HCT116 (cell line): ENCODE measurements at regions not wholly inside any gene's neighbourhood (a gene's known extent, or its start where the extent isn't known, plus 50 kb on each side); places are given as distances from the start of the nearest gene placed in this dataset.

Experiments used
- ATAC-seq: fragments of 200-7000 bp; cut with Tn5 transposase; 2 replicates; pipeline ENCODE4 v1.9.1; 2020; ENCODE audit warnings: mild to moderate bottlenecking, moderate library complexity
- BruUV-seq: library from RNA; stranded (reverse); fragments of 400-500 nt; replicated peaks from 2 replicates; lab custom pipeline; 2021; lab: Mats Ljungman, UMichigan
- CTCF ChIA-PET: fragments of 300-600 bp; sonication (Branson Sonifier 250); formaldehyde crosslinking; loops from one replicate; lab custom pipeline; 2021; ENCODE audit warnings: antibody characterized with exemption; lab: Charles Lee
- POLR2A ChIA-PET: fragments of 300-600, 350-600 bp; sonication (Branson Sonifier 250); formaldehyde crosslinking; loops from one replicate; lab custom pipeline; 2021; ENCODE audit warnings: antibody characterized with exemption; lab: Charles Lee
- RAD21 ChIA-PET, 2 experiments: fragments of 300-600 bp; sonication (Branson Sonifier 250); formaldehyde crosslinking; loops; one replicate each; lab custom pipeline; 2023; ENCODE audit warnings: low total read pairs in 2 of 2; ENCODE audit not compliant: uncharacterized antibody in 2 of 2, unreplicated experiment in 2 of 2, low non-redundant PET in 1 of 2; lab: Charles Lee
- DNase-seq: peaks from one replicate; pipeline ENCODE4 v3.0.0-alpha.2; 2010; ENCODE audit warnings: low read depth, low spot score
- H2AFZ ChIP-seq: fragments of 200-600 bp; shearing (Covaris generic), sonication (generic); 2 replicates; pipeline ENCODE4 v1.6.1; 2017; ENCODE audit warnings: low read depth, mixed run types, mixed read lengths, antibody characterized with exemption, low read length; ENCODE audit not compliant: poor library complexity, severe bottlenecking
- H3K27ac ChIP-seq: 2 replicates; pipeline ENCODE4 v1.5.1; 2012; ENCODE audit warnings: low read depth, low read length
- H3K27me3 ChIP-seq: fragments of 200-600 bp; sonication (generic); 2 replicates; pipeline ENCODE4 v1.6.1; 2016; ENCODE audit warnings: mixed run types, low read length, mixed read lengths; ENCODE audit not compliant: insufficient read depth
- H3K36me3 ChIP-seq, 2 experiments: fragments of 200-500 bp in 1 of 2; fragments of 200-600 bp in 1 of 2; sonication (Bioruptor generic) in 1 of 2; sonication (generic) in 1 of 2; 2 replicates each; pipeline versions ENCODE4 v1.5.1 to v1.6.1; 2014 to 2016; ENCODE audit warnings: low read length in 2 of 2, inconsistent platforms in 1 of 2, mixed read lengths in 1 of 2, mixed run types in 1 of 2; ENCODE audit not compliant: insufficient read depth in 2 of 2, control insufficient read depth in 1 of 2
- H3K4me1 ChIP-seq, 2 experiments: fragments of 200-600 bp in 1 of 2; sonication (generic) in 1 of 2; 2 replicates each; pipeline versions ENCODE4 v1.5.1 to v1.6.1; 2012 to 2017; ENCODE audit warnings: low read length in 2 of 2, inconsistent platforms in 1 of 2, mild to moderate bottlenecking in 1 of 2, mixed read lengths in 1 of 2, mixed run types in 1 of 2, moderate library complexity in 1 of 2; ENCODE audit not compliant: insufficient read depth in 2 of 2, control insufficient read depth in 1 of 2
- H3K4me2 ChIP-seq: fragments of 200-600 bp; sonication (generic); 2 replicates; pipeline ENCODE4 v1.6.1; 2017; ENCODE audit warnings: mixed run types, low read length, mixed read lengths
- H3K4me3 ChIP-seq, 2 experiments: fragments of 200-600 bp in 1 of 2; sonication (generic) in 1 of 2; replicated peaks in 1 of 2; 2 replicates each; pipeline ENCODE4 v1.5.1; 2011 to 2016; ENCODE audit warnings: low read length in 2 of 2, control low read depth in 1 of 2, low read depth in 1 of 2, mild to moderate bottlenecking in 1 of 2, mixed read lengths in 1 of 2, mixed run types in 1 of 2
- H3K79me2 ChIP-seq: fragments of 200-600 bp; sonication (generic); 2 replicates; pipeline ENCODE4 v1.6.1; 2017; ENCODE audit warnings: mild to moderate bottlenecking, mixed run types, low read length, moderate library complexity, mixed read lengths; ENCODE audit not compliant: insufficient read depth
- H3K9ac ChIP-seq: fragments of 200-600 bp; sonication (generic); 2 replicates; pipeline ENCODE4 v1.6.1; 2016; ENCODE audit warnings: low read length, mixed read lengths
- H3K9me2 ChIP-seq: fragments of 200-600 bp; sonication (generic), shearing (Covaris generic); 2 replicates; pipeline ENCODE4 v1.6.1; 2017; ENCODE audit warnings: mixed run types, mild to moderate bottlenecking, moderate library complexity; ENCODE audit not compliant: insufficient read depth
- H3K9me3 ChIP-seq, 2 experiments: fragments of 200-500 bp in 1 of 2; fragments of 200-600 bp in 1 of 2; sonication (Bioruptor generic) in 1 of 2; sonication (generic) in 1 of 2; 2 replicates each; pipeline ENCODE4 v1.6.1; 2014 to 2017; ENCODE audit warnings: low read length in 2 of 2, mixed read lengths in 2 of 2, inconsistent platforms in 1 of 2, low read depth in 1 of 2, mild to moderate bottlenecking in 1 of 2, mixed run types in 1 of 2, moderate library complexity in 1 of 2; ENCODE audit not compliant: control insufficient read depth in 1 of 2, insufficient read depth in 1 of 2
- H4K20me1 ChIP-seq: fragments of 200-600 bp; sonication (generic), shearing (Covaris generic); 2 replicates; pipeline ENCODE4 v1.6.1; 2017; ENCODE audit warnings: mixed run types, mild to moderate bottlenecking, moderate library complexity; ENCODE audit not compliant: insufficient read depth
- SRF ChIP-seq: IDR thresholded peaks from 2 replicates; pipeline ENCODE4 v1.6.1; 2012; ENCODE audit warnings: low read depth
- TCF7L2 ChIP-seq: IDR thresholded peaks from 2 replicates; pipeline ENCODE4 v1.7.0; 2011; ENCODE audit warnings: borderline replicate concordance, inconsistent platforms; ENCODE audit not compliant: insufficient read depth, insufficient read length; ENCODE audit errors: extremely low read depth
- ZBTB33 ChIP-seq: IDR thresholded peaks from 2 replicates; pipeline ENCODE4 v1.6.1; 2011; ENCODE audit warnings: mild to moderate bottlenecking, low read length, moderate library complexity; ENCODE audit not compliant: insufficient replicate concordance; ENCODE audit errors: extremely low read depth
- ZFX ChIP-seq: fragments of 450-650 bp; IDR thresholded peaks from 2 replicates; pipeline ENCODE4 v1.6.1; 2017
- ZNF274 ChIP-seq: fragments of 200-500 bp; sonication (Bioruptor generic); IDR thresholded peaks from 2 replicates; pipeline ENCODE4 v1.6.1; 2014; ENCODE audit warnings: mild to moderate bottlenecking, low read depth, low read length, inconsistent platforms
- intact Hi-C: fragments of 100-400 bp; cut with micrococcal nuclease; formaldehyde crosslinking; loops from 2 replicates; pipeline ENCODE4 v1.10.0; 2022

DNA sequence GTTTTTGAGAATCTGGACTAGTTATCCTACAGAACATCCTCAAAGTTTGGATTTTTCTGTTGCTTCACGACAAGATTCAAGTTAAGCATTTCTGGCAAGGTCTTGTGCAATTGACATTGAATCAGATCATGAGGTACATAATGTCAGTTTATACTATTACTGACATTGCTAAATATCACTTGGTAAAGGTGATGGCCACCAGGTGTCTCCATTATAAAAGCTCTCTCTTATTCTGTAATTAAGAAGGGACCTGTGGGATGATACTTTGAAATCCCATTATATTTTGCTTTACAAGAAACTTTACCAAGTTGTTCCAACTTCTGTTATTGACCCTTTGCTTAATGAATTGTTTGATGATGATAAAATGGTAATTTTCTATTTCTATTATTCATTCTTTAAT, 131.0 kb upstream of the ASTN2 start:
- H3K4me2 ChIP-seq: no peak overlapping the region
- no peaks in the 10 kb centered on the region for H3K36me3 ChIP-seq
- DNase-seq: no peak
- no TSS peak for BruUV-seq
- intact Hi-C loops: no loop called here
- H3K79me2 ChIP-seq: no peaks in the 10 kb centered on the region
- H3K27ac ChIP-seq: no peak overlapping the region
- TF ChIP-seq ZNF274: no peak
- TF ChIP-seq TCF7L2: no peak
- no peak for TF ChIP-seq ZBTB33
- no peak for TF ChIP-seq SRF
- TF ChIP-seq ZFX: no peak
- no peaks in the 10 kb centered on the region for H3K4me1 ChIP-seq
- H3K9ac ChIP-seq: no peak overlapping the region
- ATAC-seq: no peak
- H3K4me3 ChIP-seq: no peak overlapping the region
- H3K9me3 ChIP-seq: peaks cover 0 to 6% of the 10 kb centered on the region in 2 experiments; a peak in 2 of 4 replicates
- POLR2A ChIA-PET: no interaction called here
- H4K20me1 ChIP-seq: no peaks in the 10 kb centered on the region
- CTCF ChIA-PET: no interaction called here
- no peaks in the 10 kb centered on the region for H3K27me3 ChIP-seq
- no peak overlapping the region for H2AFZ ChIP-seq
- no peaks in the 10 kb centered on the region for H3K9me2 ChIP-seq
- RAD21 ChIA-PET: no interaction called here

- Histone ChIP-seq H3K9me2 (no peaks in the 10 kb centered on the region), H3K4me1 (no peaks in the 10 kb centered on the region), H3K36me3 (no peaks in the 10 kb centered on the region), H3K27me3 (no peaks in the 10 kb centered on the region), H3K4me3 (no peak overlapping the region), H3K9ac (no peak overlapping the region), H4K20me1 (no peaks in the 10 kb centered on the region)
- no peak for TF ChIP-seq ZNF274
- TF ChIP-seq, all 23 proteins: peak for 0
- RAD21 ChIA-PET: no interaction called here
- H3K4me2 ChIP-seq: no peak overlapping the region
- CTCF ChIA-PET: no interaction called here
- BruUV-seq: no TSS peak
- intact Hi-C loops: no loop called here
- no peaks in the 10 kb centered on the region for H3K79me2 ChIP-seq
- H3K27ac ChIP-seq: no peak overlapping the region
- peaks cover 0 to 6% of the 10 kb centered on the region in 2 experiments; a peak in 2 of 4 replicates for H3K9me3 ChIP-seq
- H2AFZ ChIP-seq: no peak overlapping the region
- POLR2A ChIA-PET: no interaction called here
- DNase-seq: no peak
- no peak for ATAC-seq
These were observed 128.2 kb upstream of the ASTN2 start for GRCh38 chr9:117543089-117543488.
